ENCODE measurements at regions not wholly inside any gene's neighbourhood (a gene's known extent, or its start where the extent isn't known, plus 50 kb on each side); places are given as distances from the start of the nearest gene placed in this dataset.

DNA sequence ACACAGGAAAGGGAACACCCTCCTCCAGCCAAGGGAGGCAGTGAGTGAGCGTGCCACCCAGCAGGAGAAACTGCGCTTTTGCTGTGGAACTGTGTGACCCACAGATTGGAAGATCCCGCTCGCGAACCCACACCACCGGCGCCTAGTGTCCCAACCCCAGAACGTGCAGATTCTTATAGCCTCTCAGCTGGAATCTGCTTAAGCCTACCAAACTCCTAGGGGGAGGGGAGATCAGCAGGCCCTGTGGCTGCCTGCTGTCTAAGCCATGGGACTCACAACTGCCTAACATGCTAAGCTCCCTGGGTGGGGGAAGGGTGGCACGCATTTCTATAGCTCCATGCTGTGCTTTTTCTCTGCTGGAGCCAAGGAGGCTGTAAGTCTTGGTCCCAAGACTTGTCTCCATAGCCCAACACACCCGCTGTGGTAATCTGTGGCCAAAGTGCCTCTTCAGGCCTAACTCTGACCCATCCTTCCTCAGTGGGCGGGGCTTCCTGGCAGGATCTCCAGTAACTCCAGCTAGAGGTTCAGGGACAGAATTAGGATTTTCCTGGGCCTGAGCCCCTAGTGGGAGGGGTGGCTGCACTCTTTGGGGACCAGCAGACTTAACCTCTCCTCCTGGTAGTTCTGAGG, 485.0 kb downstream of the TAF11L14 start:
- H3K36me3 ChIP-seq: no peaks in the 10 kb centered on the region
- 80 to 88% (median 84%) methylated on average over 11 of the region's 11 CpGs for WGBS, 5 donors
- H3K27me3 ChIP-seq: no peaks in the 10 kb centered on the region
- no peaks in the 10 kb centered on the region for H3K4me1 ChIP-seq
- DNase-seq: no peak
- intact Hi-C loops (cut with DNase I; ENCODE audit: low total_unique reads): no loop called here
- TF ChIP-seq, protein P1, sequence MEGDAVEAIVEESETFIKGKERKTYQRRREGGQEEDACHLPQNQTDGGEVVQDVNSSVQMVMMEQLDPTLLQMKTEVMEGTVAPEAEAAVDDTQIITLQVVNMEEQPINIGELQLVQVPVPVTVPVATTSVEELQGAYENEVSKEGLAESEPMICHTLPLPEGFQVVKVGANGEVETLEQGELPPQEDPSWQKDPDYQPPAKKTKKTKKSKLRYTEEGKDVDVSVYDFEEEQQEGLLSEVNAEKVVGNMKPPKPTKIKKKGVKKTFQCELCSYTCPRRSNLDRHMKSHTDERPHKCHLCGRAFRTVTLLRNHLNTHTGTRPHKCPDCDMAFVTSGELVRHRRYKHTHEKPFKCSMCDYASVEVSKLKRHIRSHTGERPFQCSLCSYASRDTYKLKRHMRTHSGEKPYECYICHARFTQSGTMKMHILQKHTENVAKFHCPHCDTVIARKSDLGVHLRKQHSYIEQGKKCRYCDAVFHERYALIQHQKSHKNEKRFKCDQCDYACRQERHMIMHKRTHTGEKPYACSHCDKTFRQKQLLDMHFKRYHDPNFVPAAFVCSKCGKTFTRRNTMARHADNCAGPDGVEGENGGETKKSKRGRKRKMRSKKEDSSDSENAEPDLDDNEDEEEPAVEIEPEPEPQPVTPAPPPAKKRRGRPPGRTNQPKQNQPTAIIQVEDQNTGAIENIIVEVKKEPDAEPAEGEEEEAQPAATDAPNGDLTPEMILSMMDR (IDR thresholded peaks at IDR 0.05): no peak
- no peak for TF ChIP-seq EP300 (IDR thresholded peaks at IDR 0.05)
- H3K4me3 ChIP-seq: no peak overlapping the region
- H3K9me3 ChIP-seq: peaks cover 0 to 13% (median 4%) of the 10 kb centered on the region in 4 donors
- no peak overlapping the region for H3K27ac ChIP-seq

DNA sequence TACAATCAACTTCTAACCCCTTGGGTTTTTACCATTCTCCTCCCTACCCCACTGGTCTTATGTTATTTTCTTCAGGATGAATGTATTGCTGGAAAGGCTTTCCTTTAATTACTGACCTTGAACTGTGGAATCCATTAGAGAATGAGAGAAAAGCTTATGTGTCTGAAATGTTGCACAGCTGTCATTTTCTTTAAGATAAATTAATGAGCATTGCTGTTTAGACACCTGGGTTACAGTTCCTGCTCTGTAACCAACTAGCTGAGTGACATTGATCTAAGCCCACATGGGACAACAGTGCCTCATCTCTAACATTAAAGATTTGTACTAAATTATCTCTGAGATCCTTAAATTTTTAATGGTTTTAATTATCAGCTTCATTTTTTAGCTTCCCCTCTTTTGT, 507.0 kb downstream of the TAF11L14 start:
- TF ChIP-seq, protein P1 (IDR thresholded peaks at IDR 0.05): no peak
- TF ChIP-seq POLR2AphosphoS5 (IDR thresholded peaks at IDR 0.05): no peak
- TF ChIP-seq POLR2A (IDR thresholded peaks at IDR 0.05): no peak
- intact Hi-C loops (cut with DNase I; ENCODE audit: low total_unique reads): no loop called here
- no peaks in the 10 kb centered on the region for H3K36me3 ChIP-seq
- no peak for DNase-seq
- H3K27ac ChIP-seq: no peak overlapping the region
- H3K4me3 ChIP-seq: no peak overlapping the region
- H3K9me3 ChIP-seq: peaks cover 0 to 7% (median 7%) of the 10 kb centered on the region in 4 donors
- no peaks in the 10 kb centered on the region for H3K27me3 ChIP-seq
- H3K4me1 ChIP-seq: no peaks in the 10 kb centered on the region

DNA sequence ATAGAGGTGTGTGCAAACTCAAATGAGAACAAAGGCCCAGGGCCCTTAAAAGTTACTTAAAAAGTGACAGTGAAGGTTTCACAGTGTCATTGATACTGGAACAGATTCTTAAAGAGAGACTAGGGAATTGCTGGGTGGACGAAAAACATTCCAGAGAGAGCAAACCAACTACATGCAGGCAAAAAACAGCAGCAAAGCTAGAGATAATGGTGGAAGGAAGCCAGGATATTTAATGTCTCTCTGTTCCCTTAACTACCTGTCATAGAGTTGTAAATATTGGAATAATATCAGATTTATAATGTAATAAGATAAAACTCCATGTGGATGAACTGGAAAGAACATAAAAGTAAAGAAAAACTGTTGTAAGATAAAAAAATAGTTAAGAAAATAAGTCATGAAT, 508.6 kb downstream of the TAF11L14 start:
- 51 to 73% (median 55%) methylated on average over 1 of the region's 1 CpG for WGBS, 5 donors
- no peaks in the 10 kb centered on the region for H3K27me3 ChIP-seq
- no peak overlapping the region for H3K27ac ChIP-seq
- no peak for DNase-seq
- no peaks in the 10 kb centered on the region for H3K36me3 ChIP-seq
- H3K4me1 ChIP-seq: no peaks in the 10 kb centered on the region
- intact Hi-C loops (cut with DNase I; ENCODE audit: low total_unique reads): no loop called here
- H3K9me3 ChIP-seq: peaks cover 0 to 7% (median 7%) of the 10 kb centered on the region in 4 donors
- H3K4me3 ChIP-seq: no peak overlapping the region
- TF ChIP-seq POLR2AphosphoS5 (IDR thresholded peaks at IDR 0.05) (no peak), POLR2A (IDR thresholded peaks at IDR 0.05) (no peak), EP300 (IDR thresholded peaks at IDR 0.05) (no peak)
- TF ChIP-seq, protein P1 (IDR thresholded peaks at IDR 0.05): no peak

DNA sequence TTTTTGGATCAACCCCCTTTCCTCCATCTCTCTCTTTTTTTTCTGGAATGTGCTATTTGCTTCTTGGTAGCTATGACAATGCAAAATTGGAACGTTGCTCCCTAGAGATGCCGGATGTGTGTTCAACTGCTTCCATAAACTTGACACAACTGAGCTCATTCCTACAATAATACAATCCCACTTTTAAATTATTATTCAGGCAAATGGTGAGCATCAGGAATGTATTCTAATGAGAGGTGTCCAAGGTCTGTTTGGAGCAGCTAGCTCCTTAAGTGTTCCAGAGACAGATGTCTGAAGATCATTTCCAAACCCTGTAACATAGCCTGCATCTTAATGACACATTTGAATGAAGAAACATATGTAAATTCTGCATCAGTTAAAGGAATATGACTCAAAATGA, 518.4 kb downstream of the TAF11L14 start:
- H3K9me3 ChIP-seq: peaks cover 0 to 8% (median 0%) of the 10 kb centered on the region in 4 donors
- 75 to 91% (median 79%) methylated on average over 2 of the region's 2 CpGs for WGBS, 5 donors
- H3K27ac ChIP-seq: no peak overlapping the region
- H3K4me3 ChIP-seq: no peak overlapping the region
- intact Hi-C loops (cut with DNase I; ENCODE audit: low total_unique reads): no loop called here
- DNase-seq: no peak
- no peaks in the 10 kb centered on the region for H3K4me1 ChIP-seq
- no peaks in the 10 kb centered on the region for H3K27me3 ChIP-seq
- no peaks in the 10 kb centered on the region for H3K36me3 ChIP-seq
- TF ChIP-seq POLR2AphosphoS5 (IDR thresholded peaks at IDR 0.05) (no peak), EP300 (IDR thresholded peaks at IDR 0.05) (no peak), POLR2A (IDR thresholded peaks at IDR 0.05) (no peak)
- TF ChIP-seq, protein P1 (IDR thresholded peaks at IDR 0.05): no peak
